Ecto neural progenitor cell (in vitro differentiated cells): ENCODE measurements at regions not wholly inside any gene's neighbourhood (a gene's known extent, or its start where the extent isn't known, plus 50 kb on each side); places are given as distances from the start of the nearest gene placed in this dataset.

Experiments
- DNase-seq: peaks from one replicate; pipeline ENCODE4 v3.0.0-alpha.2; 2018; ENCODE audit warnings: low spot score

- no peak for DNase-seq
Observed at GRCh38 chr4:45099471-45099870, 373.1 kb upstream of the GNPDA2 start.

- DNase-seq, result no peak
Observed at GRCh38 chr4:45094684-45095083, 368.3 kb upstream of the GNPDA2 start.

GRCh38 chr4:45082101-45082500 is 355.7 kb upstream of the GNPDA2 start:
- DNase-seq, result no peak

GRCh38 chr4:45079616-45080015 is 353.3 kb upstream of the GNPDA2 start:
- no peak for DNase-seq

GRCh38 chr4:45078201-45078600 is 351.8 kb upstream of the GNPDA2 start:
- no peak for DNase-seq

- DNase-seq, result no peak
Observed at GRCh38 chr4:45072981-45073380, 346.6 kb upstream of the GNPDA2 start.

GRCh38 chr4:45064741-45065140 is 338.4 kb upstream of the GNPDA2 start:
- DNase-seq, result no peak

GRCh38 chr4:45063696-45064095 is 337.3 kb upstream of the GNPDA2 start:
- DNase-seq, result no peak

GRCh38 chr4:45062935-45063545 is 336.7 kb upstream of the GNPDA2 start:
- no peak for DNase-seq

- no peak for DNase-seq
Observed at GRCh38 chr4:45043911-45044310, 317.6 kb upstream of the GNPDA2 start.

GRCh38 chr4:45036677-45037076 is 310.3 kb upstream of the GNPDA2 start:
- DNase-seq, result no peak

- no peak for DNase-seq
Observed at GRCh38 chr4:45033676-45034419, 307.5 kb upstream of the GNPDA2 start.

GRCh38 chr4:45030059-45030458 is 303.7 kb upstream of the GNPDA2 start:
- DNase-seq, result no peak

GRCh38 chr4:45007508-45007907 is 281.2 kb upstream of the GNPDA2 start:
- DNase-seq, result no peak

- DNase-seq, result no peak
Observed at GRCh38 chr4:45006078-45006477, 279.7 kb upstream of the GNPDA2 start.

GRCh38 chr4:45004847-45005565 is 278.6 kb upstream of the GNPDA2 start:
- DNase-seq, result no peak

- DNase-seq, result no peak
Observed at GRCh38 chr4:45004326-45004725, 278.0 kb upstream of the GNPDA2 start.

- DNase-seq, result no peak
Observed at GRCh38 chr4:44996276-44996845, 270.0 kb upstream of the GNPDA2 start.

- no peak for DNase-seq
Observed at GRCh38 chr4:44988011-44988410, 261.7 kb upstream of the GNPDA2 start.

GRCh38 chr4:44985938-44986337 is 259.6 kb upstream of the GNPDA2 start:
- no peak for DNase-seq

- no peak for DNase-seq
Observed at GRCh38 chr4:44985152-44985551, 258.8 kb upstream of the GNPDA2 start.

- no peak for DNase-seq
Observed at GRCh38 chr4:44984083-44984482, 257.7 kb upstream of the GNPDA2 start.

GRCh38 chr4:44983083-44983482 is 256.7 kb upstream of the GNPDA2 start:
- no peak for DNase-seq
